Transverse colon (tissue), 4 donors: ENCODE measurements at regions not wholly inside any gene's neighbourhood (a gene's known extent, or its start where the extent isn't known, plus 50 kb on each side); places are given as distances from the start of the nearest gene placed in this dataset.

ENCODE experiments used
- DNase-seq: peaks from one replicate; pipeline ENCODE4 v3.0.0-alpha.2; 2019
- H3K27ac ChIP-seq, 4 donors: fragments of 200-600 bp; sonication (generic); 2 replicates each; pipeline ENCODE4 v1.5.1; 2016 to 2018; ENCODE audit warnings: inconsistent platforms in 4 of 4
- H3K27me3 ChIP-seq: fragments of 200-600 bp; sonication (generic); 2 replicates; pipeline ENCODE4 v1.5.1; 2017; ENCODE audit warnings: inconsistent platforms
- H3K36me3 ChIP-seq, 4 donors: fragments of 200-600 bp; sonication (generic); 2 replicates each; pipeline ENCODE4 v1.5.1; 2017 to 2019; ENCODE audit warnings: inconsistent platforms in 4 of 4
- H3K4me1 ChIP-seq, 4 donors: fragments of 200-600 bp; sonication (generic); 2 replicates each; pipeline ENCODE4 v1.5.1; 2017 to 2020; ENCODE audit warnings: inconsistent platforms in 4 of 4
- H3K4me3 ChIP-seq, 4 donors: fragments of 200-600 bp; sonication (generic); 1 replicate in 1 of 4; 2 replicates in 3 of 4; pipeline versions ENCODE4 v1.5.1 to v1.6.1; 2017 to 2019; ENCODE audit warnings: inconsistent platforms in 4 of 4
- H3K9me3 ChIP-seq, 2 donors: fragments of 200-600 bp; sonication (generic); 2 replicates each; pipeline ENCODE4 v1.5.1; 2017 to 2019; ENCODE audit warnings: inconsistent platforms in 2 of 2
- CTCF ChIP-seq, 5 experiments: fragments of 200-600 bp in 3 of 5; fragments of 450-650 bp in 2 of 5; sonication (generic) in 3 of 5; IDR thresholded peaks; 1 replicate in 2 of 5; 2 replicates in 3 of 5; pipeline ENCODE4 v1.5.1; 2016 to 2017; ENCODE audit warnings: antibody characterized with exemption in 5 of 5, inconsistent platforms in 3 of 5, mild to moderate bottlenecking in 2 of 5, moderate library complexity in 1 of 5
- EP300 ChIP-seq: sonication (generic); formaldehyde crosslinking; IDR thresholded peaks from one replicate; pipeline ENCODE4 v1.6.1; 2017; ENCODE audit warnings: antibody characterized with exemption, low read depth
- POLR2A ChIP-seq: fragments of 450-650 bp; IDR thresholded peaks from one replicate; pipeline ENCODE4 v1.6.1; 2016; ENCODE audit warnings: antibody characterized with exemption, mild to moderate bottlenecking, moderate library complexity
- POLR2AphosphoS5 ChIP-seq, 3 donors: sonication (generic); formaldehyde crosslinking; IDR thresholded peaks; one replicate each; pipeline ENCODE4 v1.6.1; 2016; ENCODE audit warnings: antibody characterized with exemption in 3 of 3
- WGBS, 2 donors: methylation state at CpG; one replicate each; pipeline ENCODE4 v1.1.5; 2018; ENCODE audit warnings: low coverage in 1 of 2; 5-methylcytosine and 5-hydroxymethylcytosine counted together
- in situ Hi-C, 4 donors: fragments of 200-750 bp; cut with MboI; loops; one replicate each; pipeline versions ENCODE4 v1.15.0 to v1.15.1; 2017; ENCODE audit warnings: low sequenced_read_pairs in 3 of 4, low pct_ligation_motif_present in 1 of 4, low pct_unique_long_range_greater_than_20kb in 1 of 4
- intact Hi-C: fragments of 100-400 bp; cut with DNase I; formaldehyde crosslinking; loops from one replicate; pipeline ENCODE4 v1.15.1; 2023; ENCODE audit warnings: low total_unique reads

GRCh38 chr15:91385311-91385710 is 285.3 kb downstream of the SV2B start:
- no peaks in the 10 kb centered on the region for H3K27me3 ChIP-seq
- intact Hi-C loops = no loop called here
- no peak for TF ChIP-seq POLR2AphosphoS5 (IDR thresholded peaks at IDR 0.05)
- no peak for TF ChIP-seq CTCF (IDR thresholded peaks at IDR 0.05)
- TF ChIP-seq POLR2A = no peak
- TF ChIP-seq EP300 = no peak
- 0 to 20% methylated on average over 1 of the region's 1 CpG for WGBS, 2 donors
- H3K4me3 ChIP-seq = no peak overlapping the region
- H3K27ac ChIP-seq = no peak overlapping the region
- in situ Hi-C loops = no loop called here
- H3K36me3 ChIP-seq = no peaks in the 10 kb centered on the region
- H3K4me1 ChIP-seq = no peaks in the 10 kb centered on the region
- no peaks in the 10 kb centered on the region for H3K9me3 ChIP-seq
- DNase-seq = no peak

- in situ Hi-C loops = no loop called here
- Histone ChIP-seq H3K36me3 (no peaks in the 10 kb centered on the region), H3K4me3 (no peak overlapping the region), H3K27ac (no peak overlapping the region), H3K9me3 (peaks cover 0 to 3% of the 10 kb centered on the region in 2 donors), H3K4me1 (no peaks in the 10 kb centered on the region), H3K27me3 (no peaks in the 10 kb centered on the region)
- WGBS, 2 donors = 57 to 73% methylated on average over 6 of the region's 6 CpGs
- intact Hi-C loops = no loop called here
- no peak for DNase-seq
- no peak for TF ChIP-seq POLR2A
- no peak for TF ChIP-seq CTCF (IDR thresholded peaks at IDR 0.05)
- TF ChIP-seq EP300 = no peak
- no peak for TF ChIP-seq POLR2AphosphoS5 (IDR thresholded peaks at IDR 0.05)
Observed at GRCh38 chr15:91393186-91393585, 293.1 kb downstream of the SV2B start.

GRCh38 chr15:91400481-91400880 is 300.4 kb downstream of the SV2B start:
- no peaks in the 10 kb centered on the region for H3K27me3 ChIP-seq
- H3K36me3 ChIP-seq = no peaks in the 10 kb centered on the region
- no peak for DNase-seq
- intact Hi-C loops (no loop called here), in situ Hi-C loops (no loop called here)
- H3K4me3 ChIP-seq = no peak overlapping the region
- WGBS, 2 donors = 84 to 92% methylated on average over 1 of the region's 1 CpG
- H3K9me3 ChIP-seq = no peaks in the 10 kb centered on the region
- TF ChIP-seq POLR2AphosphoS5 (IDR thresholded peaks at IDR 0.05) (no peak), EP300 (no peak), CTCF (IDR thresholded peaks at IDR 0.05) (no peak), POLR2A (no peak)
- no peak overlapping the region for H3K27ac ChIP-seq
- no peaks in the 10 kb centered on the region for H3K4me1 ChIP-seq

- intact Hi-C loops (no loop called here), in situ Hi-C loops (no loop called here)
- H3K4me3 ChIP-seq = no peak overlapping the region
- H3K36me3 ChIP-seq = no peaks in the 10 kb centered on the region
- peaks cover 0 to 8% (median 0%) of the 10 kb centered on the region in 4 donors for H3K4me1 ChIP-seq
- no peak for DNase-seq
- WGBS, 2 donors = 21 to 45% methylated on average over 3 to 4 of the region's 4 CpGs
- H3K9me3 ChIP-seq = no peaks in the 10 kb centered on the region
- TF ChIP-seq POLR2AphosphoS5 (IDR thresholded peaks at IDR 0.05) (no peak), POLR2A (no peak), CTCF (IDR thresholded peaks at IDR 0.05) (no peak), EP300 (no peak)
- no peak overlapping the region for H3K27ac ChIP-seq
- no peaks in the 10 kb centered on the region for H3K27me3 ChIP-seq
Observed at GRCh38 chr15:91407269-91407889, 307.3 kb downstream of the SV2B start.
